PC-3 (cell line): ENCODE measurements at regions not wholly inside any gene's neighbourhood (a gene's known extent, or its start where the extent isn't known, plus 50 kb on each side); places are given as distances from the start of the nearest gene placed in this dataset.

Source experiments
- EZH2 ChIP-seq: fragments of 300-600 bp; sonication (generic); IDR thresholded peaks from one replicate; pipeline ENCODE4 v1.6.1; 2017; ENCODE audit warnings: antibody characterized with exemption, mild to moderate bottlenecking, low read length; ENCODE audit not compliant: unreplicated experiment
- TF ChIP-seq, protein P1 (sequence below): fragments of 300-600 bp; sonication (generic); conservative IDR thresholded peaks from 2 replicates; pipeline ENCODE4 v1.5.1; 2017; ENCODE audit warnings: antibody characterized with exemption, low read depth, mild to moderate bottlenecking, low read length

GRCh38 chr13:80100636-80101035 is 240.3 kb downstream of the SPRY2 start:
- TF ChIP-seq, protein P1, sequence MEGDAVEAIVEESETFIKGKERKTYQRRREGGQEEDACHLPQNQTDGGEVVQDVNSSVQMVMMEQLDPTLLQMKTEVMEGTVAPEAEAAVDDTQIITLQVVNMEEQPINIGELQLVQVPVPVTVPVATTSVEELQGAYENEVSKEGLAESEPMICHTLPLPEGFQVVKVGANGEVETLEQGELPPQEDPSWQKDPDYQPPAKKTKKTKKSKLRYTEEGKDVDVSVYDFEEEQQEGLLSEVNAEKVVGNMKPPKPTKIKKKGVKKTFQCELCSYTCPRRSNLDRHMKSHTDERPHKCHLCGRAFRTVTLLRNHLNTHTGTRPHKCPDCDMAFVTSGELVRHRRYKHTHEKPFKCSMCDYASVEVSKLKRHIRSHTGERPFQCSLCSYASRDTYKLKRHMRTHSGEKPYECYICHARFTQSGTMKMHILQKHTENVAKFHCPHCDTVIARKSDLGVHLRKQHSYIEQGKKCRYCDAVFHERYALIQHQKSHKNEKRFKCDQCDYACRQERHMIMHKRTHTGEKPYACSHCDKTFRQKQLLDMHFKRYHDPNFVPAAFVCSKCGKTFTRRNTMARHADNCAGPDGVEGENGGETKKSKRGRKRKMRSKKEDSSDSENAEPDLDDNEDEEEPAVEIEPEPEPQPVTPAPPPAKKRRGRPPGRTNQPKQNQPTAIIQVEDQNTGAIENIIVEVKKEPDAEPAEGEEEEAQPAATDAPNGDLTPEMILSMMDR: no peak
- TF ChIP-seq EZH2: no peak
